ENCODE measurements at regions not wholly inside any gene's neighbourhood (a gene's known extent, or its start where the extent isn't known, plus 50 kb on each side); places are given as distances from the start of the nearest gene placed in this dataset.
"Not testable (repeated sequence)": the region's sequence is repeated elsewhere in the genome, so short reads cannot be mapped to it uniquely, and the experiment has no call there.

- no peak for DNase-seq (ENCODE audit: low read depth)
These were observed 130.1 kb upstream of the TMEM170B start for GRCh38 chr6:11407414-11407813.

- no peak for DNase-seq (ENCODE audit: low read depth)
These were observed 132.7 kb upstream of the TMEM170B start for GRCh38 chr6:11404838-11405237.

GRCh38 chr6:11404081-11404480, 133.5 kb upstream of the TMEM170B start:
- no peak for DNase-seq (ENCODE audit: low read depth)

GRCh38 chr6:11403035-11403601, 134.4 kb upstream of the TMEM170B start:
- DNase-seq (ENCODE audit: low read depth), result no peak

GRCh38 chr6:11402581-11402980, 135.0 kb upstream of the TMEM170B start:
- not testable (repeated sequence) for DNase-seq (ENCODE audit: low read depth)

GRCh38 chr6:11401954-11402353, 135.6 kb upstream of the TMEM170B start:
- not testable (repeated sequence) for DNase-seq (ENCODE audit: low read depth)

- no peak for DNase-seq (ENCODE audit: low read depth)
These were observed 138.9 kb upstream of the TMEM170B start for GRCh38 chr6:11398451-11399326.

GRCh38 chr6:11397622-11398450, 139.7 kb upstream of the TMEM170B start:
- DNase-seq (ENCODE audit: low read depth), result no peak

GRCh38 chr6:11396860-11397259, 140.7 kb upstream of the TMEM170B start:
- DNase-seq (ENCODE audit: low read depth), result no peak

GRCh38 chr6:11393713-11394627, 143.6 kb upstream of the TMEM170B start:
- no peak for DNase-seq (ENCODE audit: low read depth)

GRCh38 chr6:11392778-11393507, 144.6 kb upstream of the TMEM170B start:
- no peak for DNase-seq (ENCODE audit: low read depth)

- DNase-seq (ENCODE audit: low read depth), result no peak
These were observed 145.4 kb upstream of the TMEM170B start for GRCh38 chr6:11391934-11392777.

GRCh38 chr6:11389977-11390376, 147.6 kb upstream of the TMEM170B start:
- DNase-seq (ENCODE audit: low read depth), result no peak

- DNase-seq (ENCODE audit: low read depth), result no peak
These were observed 148.3 kb upstream of the TMEM170B start for GRCh38 chr6:11388983-11389944.

- no peak for DNase-seq (ENCODE audit: low read depth)
These were observed 149.7 kb upstream of the TMEM170B start for GRCh38 chr6:11387707-11388430.

- no peak for DNase-seq (ENCODE audit: low read depth)
These were observed 150.8 kb upstream of the TMEM170B start for GRCh38 chr6:11386726-11387125.

- DNase-seq (ENCODE audit: low read depth), result no peak
These were observed 151.2 kb upstream of the TMEM170B start for GRCh38 chr6:11386323-11386722.

Measured in activated T-helper 1 cell treated with Interleukin-2 at 50 U/mL for 16 hours (primary cell).